Mesenchymal stem cell (in vitro differentiated cells and primary cell): ENCODE measurements at regions not wholly inside any gene's neighbourhood (a gene's known extent, or its start where the extent isn't known, plus 50 kb on each side); places are given as distances from the start of the nearest gene placed in this dataset.
A peak's percentile ranks its signal among the peaks of the same experiment; 100 is the strongest.
"Not testable (repeated sequence)": the region's sequence is repeated elsewhere in the genome, so short reads cannot be mapped to it uniquely, and the experiment has no call there.

ENCODE experiments used
- DNase-seq: peaks from one replicate; pipeline ENCODE4 v3.0.0-alpha.2; 2013
- H2AFZ ChIP-seq: one replicate; pipeline ENCODE4 v1.6.1; 2013; ENCODE audit warnings: low read depth, mild to moderate bottlenecking, control low read depth, inconsistent platforms, low read length, moderate library complexity
- H2AK5ac ChIP-seq: 2 replicates; pipeline ENCODE4 v1.6.1; 2013; ENCODE audit warnings: low read length, moderate library complexity, mild to moderate bottlenecking, inconsistent platforms; ENCODE audit not compliant: severe bottlenecking
- H2BK120ac ChIP-seq: one replicate; pipeline ENCODE4 v1.6.1; 2013; ENCODE audit warnings: low read depth, mild to moderate bottlenecking, inconsistent platforms, low read length, moderate library complexity
- H2BK12ac ChIP-seq, 2 experiments: one replicate each; pipeline ENCODE4 v1.6.1; 2013; ENCODE audit warnings: inconsistent platforms in 2 of 2, low read length in 2 of 2, mild to moderate bottlenecking in 2 of 2, moderate library complexity in 2 of 2, control low read depth in 1 of 2
- H2BK15ac ChIP-seq: one replicate; pipeline ENCODE4 v1.6.1; 2013; ENCODE audit warnings: mild to moderate bottlenecking, low read depth, inconsistent platforms; ENCODE audit not compliant: poor library complexity, severe bottlenecking
- H2BK5ac ChIP-seq: 2 replicates; pipeline ENCODE4 v1.6.1; 2013; ENCODE audit warnings: low read depth, mild to moderate bottlenecking, low read length, control low read depth, inconsistent platforms; ENCODE audit not compliant: poor library complexity, severe bottlenecking
- H3K14ac ChIP-seq, 2 experiments: one replicate each; pipeline ENCODE4 v1.6.1; 2013; ENCODE audit warnings: inconsistent platforms in 2 of 2, low read length in 2 of 2, control low read depth in 1 of 2, mild to moderate bottlenecking in 1 of 2, moderate library complexity in 1 of 2
- H3K18ac ChIP-seq, 2 experiments: one replicate each; pipeline ENCODE4 v1.6.1; 2013; ENCODE audit warnings: inconsistent platforms in 2 of 2, low read length in 2 of 2, control low read depth in 1 of 2, low read depth in 1 of 2, mild to moderate bottlenecking in 1 of 2
- H3K23ac ChIP-seq, 2 experiments: one replicate each; pipeline ENCODE4 v1.6.1; 2013; ENCODE audit warnings: inconsistent platforms in 2 of 2, low read length in 2 of 2, mild to moderate bottlenecking in 2 of 2, moderate library complexity in 2 of 2, control low read depth in 1 of 2
- H3K27ac ChIP-seq: 2 replicates; pipeline ENCODE4 v1.5.1; 2013; ENCODE audit warnings: mild to moderate bottlenecking, moderate library complexity, low read length, control low read depth, inconsistent platforms; ENCODE audit not compliant: poor library complexity, severe bottlenecking
- H3K27me3 ChIP-seq, 2 experiments: 2 replicates each; pipeline versions ENCODE4 v1.6.1 to v1.7.0; 2013; ENCODE audit warnings: low read length in 2 of 2, mild to moderate bottlenecking in 2 of 2, moderate library complexity in 2 of 2, control low read depth in 1 of 2, inconsistent platforms in 1 of 2; ENCODE audit not compliant: control insufficient read depth in 1 of 2, insufficient read depth in 1 of 2
- H3K36me3 ChIP-seq, 2 experiments: 2 replicates each; pipeline versions ENCODE4 v1.6.1 to v1.7.0; 2013; ENCODE audit warnings: low read length in 2 of 2, control low read depth in 1 of 2, inconsistent platforms in 1 of 2, low read depth in 1 of 2, mild to moderate bottlenecking in 1 of 2; ENCODE audit not compliant: insufficient read depth in 2 of 2, control insufficient read depth in 1 of 2
- H3K4ac ChIP-seq, 2 experiments: one replicate each; pipeline ENCODE4 v1.6.1; 2013; ENCODE audit warnings: inconsistent platforms in 2 of 2, low read length in 2 of 2, mild to moderate bottlenecking in 2 of 2, moderate library complexity in 2 of 2, control low read depth in 1 of 2, low read depth in 1 of 2
- H3K4me1 ChIP-seq: 2 replicates; pipeline ENCODE4 v1.6.1; 2013; ENCODE audit warnings: low read depth, low read length, control low read depth; ENCODE audit not compliant: control insufficient read depth, insufficient read depth
- H3K4me2 ChIP-seq: 2 replicates; pipeline ENCODE4 v1.6.1; 2013; ENCODE audit warnings: low read length, mild to moderate bottlenecking, inconsistent platforms; ENCODE audit not compliant: poor library complexity, severe bottlenecking
- H3K4me3 ChIP-seq, 2 experiments: 2 replicates each; pipeline versions ENCODE4 v1.5.1 to v1.7.0; 2013; ENCODE audit warnings: low read length in 2 of 2, mild to moderate bottlenecking in 2 of 2, control low read depth in 1 of 2, low read depth in 1 of 2; ENCODE audit not compliant: insufficient read depth in 1 of 2
- H3K79me1 ChIP-seq: replicated peaks from 2 replicates; pipeline ENCODE4 v1.6.1; 2013; ENCODE audit warnings: mild to moderate bottlenecking, control low read depth, low read length, inconsistent platforms; ENCODE audit not compliant: poor library complexity, severe bottlenecking
- H3K9ac ChIP-seq: 2 replicates; pipeline ENCODE4 v1.7.0; 2013; ENCODE audit warnings: mild to moderate bottlenecking, low read length, moderate library complexity
- H3K9me3 ChIP-seq: 2 replicates; pipeline ENCODE4 v1.7.0; 2013; ENCODE audit warnings: mild to moderate bottlenecking, low read length; ENCODE audit not compliant: control insufficient read depth
- H4K8ac ChIP-seq: one replicate; pipeline ENCODE4 v1.6.1; 2013; ENCODE audit warnings: inconsistent platforms, mild to moderate bottlenecking, low read length, moderate library complexity
- H4K91ac ChIP-seq: one replicate; pipeline ENCODE4 v1.6.1; 2013; ENCODE audit warnings: mild to moderate bottlenecking, low read length, inconsistent platforms
- WGBS: methylation state at CpG from one replicate; pipeline ENCODE4 v1.1.7; 2013; ENCODE audit warnings: mixed read lengths; 5-methylcytosine and 5-hydroxymethylcytosine counted together

GRCh38 chr15:49723981-49724380, 103.1 kb downstream of the DTWD1 start:
- no peak overlapping the region for H2BK5ac ChIP-seq
- H2AFZ ChIP-seq = no peak overlapping the region
- H2BK12ac ChIP-seq = no peak overlapping the region
- H3K9ac ChIP-seq = no peak overlapping the region
- H3K4me2 ChIP-seq = no peak overlapping the region
- H3K36me3 ChIP-seq = no peaks in the 10 kb centered on the region
- H4K8ac ChIP-seq = no peak overlapping the region
- H2BK15ac ChIP-seq = no peak overlapping the region
- no peak overlapping the region for H3K4ac ChIP-seq
- no peak overlapping the region for H2BK120ac ChIP-seq
- no peak overlapping the region for H2AK5ac ChIP-seq
- H3K23ac ChIP-seq = no peak overlapping the region
- whole genome bisulfite sequencing = 95% methylated on average over 2 of the region's 2 CpGs
- H4K91ac ChIP-seq = no peak overlapping the region
- no peak overlapping the region for H3K4me3 ChIP-seq
- no peak overlapping the region for H3K27ac ChIP-seq
- no peaks in the 10 kb centered on the region for H3K79me1 ChIP-seq
- no peaks in the 10 kb centered on the region for H3K4me1 ChIP-seq
- no peak overlapping the region for H3K14ac ChIP-seq
- peaks cover 19% of the 10 kb centered on the region for H3K9me3 ChIP-seq
- H3K27me3 ChIP-seq = no peaks in the 10 kb centered on the region
- no peak overlapping the region for H3K18ac ChIP-seq
- no peak for DNase-seq

DNA sequence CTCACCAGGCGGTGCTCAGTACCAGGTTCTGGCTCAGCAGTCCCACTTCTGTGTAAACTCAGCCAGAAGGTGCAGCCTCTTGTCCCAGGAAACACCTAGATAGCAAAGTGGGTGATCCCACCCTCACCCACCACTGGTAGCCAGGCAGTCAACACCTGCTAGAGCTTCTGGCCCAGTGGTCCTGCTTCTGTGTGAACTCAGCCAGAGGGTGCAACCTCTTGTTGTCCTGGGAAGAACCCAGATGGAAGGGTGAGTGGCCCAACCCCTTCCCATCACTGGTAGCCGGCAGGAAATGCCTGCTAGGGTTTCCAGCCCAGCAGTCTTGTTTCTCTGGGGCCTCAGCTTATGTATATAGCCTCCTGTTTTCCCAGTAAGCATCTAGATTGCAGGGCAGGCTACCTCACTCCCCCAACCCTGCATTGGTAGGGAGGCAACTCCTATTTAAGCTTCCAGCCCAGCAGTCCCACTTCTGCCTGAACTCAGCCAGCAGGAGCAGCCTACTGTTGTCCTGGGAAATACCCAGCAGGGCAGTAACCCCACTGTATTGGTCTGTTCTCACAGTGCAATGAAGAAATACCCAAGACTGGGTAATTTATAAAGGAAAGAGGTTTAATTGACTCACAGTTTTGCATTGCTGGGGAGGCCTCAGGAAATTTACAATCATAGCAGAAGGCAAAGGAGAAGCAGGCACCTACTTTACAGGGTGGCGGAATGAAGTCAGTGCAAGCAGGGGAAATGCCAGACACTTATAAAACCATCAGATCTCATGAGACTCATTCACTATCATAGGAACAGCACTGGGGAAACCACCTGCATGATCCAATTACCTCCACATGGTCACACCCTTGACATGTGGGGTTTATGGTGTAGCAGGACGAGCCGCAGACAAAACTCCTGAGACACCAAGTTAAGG, 110.6 kb downstream of the DTWD1 start:
- Histone ChIP-seq H3K4me2 (no peak overlapping the region), H2BK15ac (no peak overlapping the region), H2BK5ac (no peak overlapping the region), H3K79me1 (no peaks in the 10 kb centered on the region), H3K9me3 (peaks cover 12% of the 10 kb centered on the region), H3K23ac (no peak overlapping the region), H2AFZ (no peak overlapping the region), H3K9ac (no peak overlapping the region), H2BK12ac (no peak overlapping the region), H3K27ac (no peak overlapping the region), H4K91ac (no peak overlapping the region), H4K8ac (no peak overlapping the region), H2AK5ac (no peak overlapping the region), H3K4ac (peak overlapping the region in 1 of 2 experiments; percentile 18), H3K18ac (no peak overlapping the region), H3K14ac (no peak overlapping the region), H3K27me3 (no peaks in the 10 kb centered on the region), H3K4me1 (no peaks in the 10 kb centered on the region), H3K36me3 (no peaks in the 10 kb centered on the region), H3K4me3 (no peak overlapping the region), H2BK120ac (no peak overlapping the region)
- DNase-seq = peak; percentile 38
- 94% methylated on average over 5 of the region's 5 CpGs for WGBS

- 80% methylated on average over 9 of the region's 10 CpGs for WGBS
These were observed 111.3 kb downstream of the DTWD1 start for GRCh38 chr15:49732109-49732508.

GRCh38 chr15:49734089-49734488, 113.2 kb downstream of the DTWD1 start:
- not testable (repeated sequence) for H3K14ac ChIP-seq, H3K4me3 ChIP-seq, H3K18ac ChIP-seq, H3K4ac ChIP-seq, H2AFZ ChIP-seq, H2BK120ac ChIP-seq, H3K23ac ChIP-seq, H2BK12ac ChIP-seq, H3K9ac ChIP-seq, H2AK5ac ChIP-seq, H2BK15ac ChIP-seq, H4K8ac ChIP-seq, H2BK5ac ChIP-seq, H4K91ac ChIP-seq, H3K79me1 ChIP-seq, H3K4me1 ChIP-seq, H3K27me3 ChIP-seq, H3K27ac ChIP-seq, DNase-seq, H3K9me3 ChIP-seq, H3K4me2 ChIP-seq, H3K36me3 ChIP-seq
- 97% methylated on average over 1 of the region's 1 CpG for WGBS

More at GRCh38 chr15:49732109-49732508, 111.3 kb downstream of the DTWD1 start:
- not testable (repeated sequence) for H4K8ac ChIP-seq, H2AFZ ChIP-seq, H4K91ac ChIP-seq, H3K4ac ChIP-seq, H2BK12ac ChIP-seq, H2BK120ac ChIP-seq, H3K27ac ChIP-seq, H3K4me1 ChIP-seq, H3K23ac ChIP-seq, H2BK15ac ChIP-seq, H3K4me2 ChIP-seq, H3K14ac ChIP-seq, H3K4me3 ChIP-seq, H3K27me3 ChIP-seq, DNase-seq, H3K9me3 ChIP-seq, H3K9ac ChIP-seq, H3K36me3 ChIP-seq, H3K18ac ChIP-seq, H2AK5ac ChIP-seq, H3K79me1 ChIP-seq, H2BK5ac ChIP-seq
